PC-9 (cell line): ENCODE measurements at regions not wholly inside any gene's neighbourhood (a gene's known extent, or its start where the extent isn't known, plus 50 kb on each side); places are given as distances from the start of the nearest gene placed in this dataset.

Source experiments
- CTCF ChIP-seq: fragments of 200-600 bp; sonication (generic); conservative IDR thresholded peaks from 2 replicates; pipeline ENCODE4 v1.6.1; 2017; ENCODE audit warnings: mixed run types, antibody characterized with exemption, mild to moderate bottlenecking, moderate library complexity
- EZH2 ChIP-seq: fragments of 200-600 bp; sonication (generic); IDR thresholded peaks from 2 replicates; pipeline ENCODE4 v1.8.0; 2017; ENCODE audit warnings: antibody characterized with exemption, low read depth

- no peak for TF ChIP-seq CTCF
- no peak for TF ChIP-seq EZH2
These were observed 177.5 kb downstream of the AEBP2 start for GRCh38 chr12:19616781-19617180.
